GM18520 (cell line): ENCODE measurements at regions not wholly inside any gene's neighbourhood (a gene's known extent, or its start where the extent isn't known, plus 50 kb on each side); places are given as distances from the start of the nearest gene placed in this dataset.

ENCODE experiments used
- ATAC-seq: cut with Tn5 transposase; IDR thresholded peaks from one replicate; pipeline ENCODE4 v1.9.1; 2021; ENCODE audit not compliant: unreplicated experiment

DNA sequence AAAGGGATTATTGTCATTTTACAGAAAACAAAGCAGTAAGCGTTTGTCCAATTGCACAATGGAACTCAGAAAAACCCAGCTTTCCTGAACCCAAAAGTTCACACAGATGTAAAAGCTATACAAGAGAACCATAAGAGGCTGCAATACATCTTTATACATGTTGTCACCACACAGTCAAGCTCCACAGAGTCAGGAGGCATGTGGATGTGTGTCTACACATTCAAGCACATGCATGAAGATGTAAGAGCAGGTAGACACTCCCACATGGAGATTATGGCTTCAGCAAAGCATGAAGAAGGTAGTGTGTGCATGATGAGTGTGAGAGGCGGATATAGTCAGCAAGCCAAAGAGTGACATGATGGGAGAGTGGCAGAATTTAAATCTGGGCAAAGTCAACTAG, 124.7 kb upstream of the THBS1 start:
- ATAC-seq = no peak

- ATAC-seq = no peak
Measured at GRCh38 chr15:39456582-39457330, 124.1 kb upstream of the THBS1 start.

- ATAC-seq = no peak
Measured at GRCh38 chr15:39458131-39458530, 122.7 kb upstream of the THBS1 start.

DNA sequence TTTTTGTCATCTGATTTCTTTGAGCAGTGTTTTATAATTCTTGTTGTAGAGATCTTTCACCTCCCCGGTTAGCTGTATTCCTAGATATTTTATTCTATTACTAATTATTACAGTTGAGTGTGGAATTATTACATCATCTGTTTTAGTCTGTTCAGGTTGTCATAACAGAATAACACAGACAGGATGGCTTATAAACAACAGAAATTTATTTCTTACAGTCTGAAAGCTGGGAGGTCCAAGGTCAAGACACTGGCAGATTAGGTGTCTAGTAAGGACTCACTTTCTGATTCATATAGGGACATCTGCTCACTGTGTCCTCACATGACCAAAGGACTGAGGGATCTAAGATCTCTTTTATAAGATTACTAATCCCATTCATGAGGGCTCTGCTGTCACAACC, 121.3 kb upstream of the THBS1 start:
- no peak for ATAC-seq

DNA sequence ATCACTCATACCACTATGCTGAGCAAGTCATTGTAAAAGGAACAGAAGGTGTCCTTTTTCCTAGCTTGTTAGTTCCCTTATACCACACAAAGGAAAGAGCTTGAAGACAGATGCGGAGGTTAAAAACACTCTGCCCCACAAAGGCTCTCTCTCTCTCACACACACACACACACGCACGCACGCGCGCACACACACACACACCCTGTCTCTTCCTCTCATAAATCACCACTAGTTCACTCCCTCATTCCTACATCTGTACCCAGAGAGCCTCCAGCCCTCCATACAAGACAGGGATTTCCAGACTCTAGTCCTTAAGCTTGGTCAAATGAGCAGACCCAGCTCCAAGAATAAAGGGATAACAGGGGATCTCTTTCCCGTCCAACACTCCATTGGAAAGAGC, 120.1 kb upstream of the THBS1 start:
- ATAC-seq = no peak

GRCh38 chr15:39461536-39462130, 119.2 kb upstream of the THBS1 start:
- no peak for ATAC-seq

- no peak for ATAC-seq
Measured at GRCh38 chr15:39462691-39463090, 118.2 kb upstream of the THBS1 start.

DNA sequence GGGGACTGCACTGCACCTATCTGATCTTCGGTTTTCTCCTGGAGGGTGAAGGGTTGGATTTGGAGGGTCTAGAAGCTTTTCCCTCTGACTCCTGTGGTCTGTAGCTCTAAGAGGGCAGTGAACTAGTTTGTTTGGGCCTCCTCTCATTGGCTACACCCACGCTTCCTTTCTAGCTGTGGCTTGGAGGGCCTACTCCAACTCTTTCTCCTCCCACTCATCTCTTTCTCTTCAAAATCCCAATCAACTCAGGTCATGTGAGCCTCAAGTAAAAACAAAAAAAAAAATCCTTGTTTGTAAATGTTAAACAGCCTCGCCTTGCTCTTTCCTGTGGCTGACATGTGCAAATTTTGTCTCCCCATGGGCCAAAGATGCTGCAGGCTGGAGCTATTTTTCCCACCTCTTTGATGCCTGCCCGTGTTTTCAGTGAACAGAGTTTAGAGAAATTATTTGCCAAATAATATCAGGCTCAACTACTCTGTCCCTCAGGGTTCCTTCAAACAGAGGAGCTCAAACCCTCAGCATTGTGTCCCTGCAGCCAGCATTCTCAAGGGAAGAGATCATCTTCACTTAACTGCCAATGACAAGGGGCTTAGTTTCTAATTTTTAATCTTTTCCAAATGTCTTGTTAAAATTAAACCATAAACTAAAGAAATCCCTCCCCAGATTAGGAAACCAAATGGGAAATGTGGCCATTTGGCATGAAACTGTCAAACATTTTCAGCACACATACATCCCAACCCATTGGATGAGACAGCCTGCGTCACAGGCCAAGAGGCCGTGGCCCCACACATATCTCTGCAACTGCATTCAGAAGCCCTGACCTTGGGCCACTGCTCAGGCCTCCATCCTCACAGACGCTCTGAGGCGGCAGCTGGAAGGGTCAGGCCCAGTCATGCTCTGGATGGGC, 114.8 kb upstream of the THBS1 start:
- ATAC-seq = no peak

- no peak for ATAC-seq
Measured at GRCh38 chr15:39466750-39467105, 114.2 kb upstream of the THBS1 start.

- ATAC-seq = no peak
Measured at GRCh38 chr15:39468331-39468730, 112.5 kb upstream of the THBS1 start.

- ATAC-seq = no peak
Measured at GRCh38 chr15:39468828-39469227, 112.1 kb upstream of the THBS1 start.

GRCh38 chr15:39471785-39472574, 108.9 kb upstream of the THBS1 start:
- no peak for ATAC-seq

DNA sequence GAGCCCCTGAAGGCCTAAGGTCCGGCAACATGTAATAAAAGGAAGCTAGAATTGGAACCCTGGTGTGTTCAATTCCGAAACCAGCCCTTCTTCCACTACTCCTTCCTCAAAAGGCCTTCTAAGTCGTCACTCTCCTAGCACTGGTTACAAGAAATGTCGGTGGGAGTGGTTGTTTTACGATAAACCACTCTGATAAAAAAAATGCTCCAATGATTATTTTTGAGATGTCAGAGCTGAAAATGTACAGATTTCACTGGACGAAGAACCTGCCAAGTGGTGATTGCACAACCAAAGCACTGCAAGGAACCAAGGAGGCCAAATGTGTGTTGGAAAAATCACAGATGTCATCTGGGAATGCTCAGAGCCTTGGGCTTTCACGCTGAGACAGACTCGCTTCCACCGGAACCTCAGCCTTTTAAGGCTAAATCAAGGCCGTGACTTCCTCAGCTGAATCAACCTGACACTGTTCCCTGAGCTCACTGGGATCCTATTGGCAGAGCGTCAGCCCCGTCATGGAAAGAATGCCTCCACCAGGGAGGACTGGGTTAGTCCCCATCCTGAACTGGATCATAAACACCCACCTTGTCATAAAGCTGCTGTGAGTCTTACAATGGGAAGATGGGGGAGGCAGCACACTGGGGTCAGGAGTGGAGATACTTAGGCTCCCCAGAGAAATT, 108.1 kb upstream of the THBS1 start:
- no peak for ATAC-seq

GRCh38 chr15:39473298-39473947, 107.5 kb upstream of the THBS1 start:
- ATAC-seq = no peak

DNA sequence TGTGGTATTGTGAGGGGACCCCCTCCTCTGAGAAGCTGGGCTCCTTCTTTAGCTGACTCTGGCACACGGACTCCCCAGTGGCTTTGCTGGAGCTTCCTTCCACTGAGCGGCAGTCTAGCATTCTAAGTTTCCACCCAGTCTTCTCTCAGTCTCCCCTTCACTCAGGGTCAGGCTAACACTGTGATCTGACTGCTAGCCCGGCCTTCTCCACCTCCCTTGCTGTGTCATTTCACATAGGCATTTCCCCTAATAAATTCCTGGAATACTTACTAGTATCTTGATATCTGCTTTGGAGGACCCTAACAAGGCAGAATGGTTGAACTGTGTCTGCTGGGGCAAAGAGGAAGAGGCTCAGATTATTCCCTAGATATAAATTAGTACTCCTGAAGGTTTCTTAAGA, 106.2 kb upstream of the THBS1 start:
- no peak for ATAC-seq

DNA sequence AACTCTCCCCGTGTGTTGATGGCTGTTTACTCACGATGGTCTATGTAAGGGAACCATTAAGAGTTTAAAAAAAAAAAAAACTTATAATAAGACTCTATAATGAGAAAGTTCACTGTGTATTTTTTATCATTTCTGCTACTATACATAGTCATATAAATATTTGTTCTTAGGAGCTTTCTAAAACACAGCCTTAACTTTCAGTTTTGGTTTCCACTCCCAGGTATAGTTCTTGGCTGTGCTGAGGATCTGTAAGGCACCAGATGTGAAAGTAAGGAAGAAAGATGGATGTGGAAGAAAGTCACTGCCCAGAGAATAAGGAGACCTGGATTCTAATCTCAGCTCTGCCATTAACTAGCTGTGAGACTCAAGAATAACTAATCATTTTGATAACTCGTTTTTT, 101.9 kb upstream of the THBS1 start:
- no peak for ATAC-seq

- ATAC-seq = no peak
Measured at GRCh38 chr15:39479911-39480310, 101.0 kb upstream of the THBS1 start.

DNA sequence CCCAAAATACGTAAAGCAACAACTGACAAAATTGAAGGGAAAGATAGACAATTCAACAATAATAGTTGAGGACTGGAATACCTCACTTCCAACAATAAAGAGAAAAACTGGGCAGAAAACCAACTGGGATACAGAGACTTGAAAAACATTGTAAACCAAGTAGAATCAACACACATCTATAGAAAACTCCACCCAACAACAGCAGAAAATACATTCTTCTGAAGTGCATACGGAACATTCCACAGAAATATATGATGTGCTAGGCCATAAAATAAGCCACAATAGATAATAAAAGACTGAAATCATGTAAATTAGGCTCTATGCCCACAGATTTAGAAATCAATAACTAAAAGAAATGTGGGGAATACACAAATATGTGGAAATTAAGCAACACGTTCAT, 98.4 kb upstream of the THBS1 start:
- ATAC-seq = no peak

DNA sequence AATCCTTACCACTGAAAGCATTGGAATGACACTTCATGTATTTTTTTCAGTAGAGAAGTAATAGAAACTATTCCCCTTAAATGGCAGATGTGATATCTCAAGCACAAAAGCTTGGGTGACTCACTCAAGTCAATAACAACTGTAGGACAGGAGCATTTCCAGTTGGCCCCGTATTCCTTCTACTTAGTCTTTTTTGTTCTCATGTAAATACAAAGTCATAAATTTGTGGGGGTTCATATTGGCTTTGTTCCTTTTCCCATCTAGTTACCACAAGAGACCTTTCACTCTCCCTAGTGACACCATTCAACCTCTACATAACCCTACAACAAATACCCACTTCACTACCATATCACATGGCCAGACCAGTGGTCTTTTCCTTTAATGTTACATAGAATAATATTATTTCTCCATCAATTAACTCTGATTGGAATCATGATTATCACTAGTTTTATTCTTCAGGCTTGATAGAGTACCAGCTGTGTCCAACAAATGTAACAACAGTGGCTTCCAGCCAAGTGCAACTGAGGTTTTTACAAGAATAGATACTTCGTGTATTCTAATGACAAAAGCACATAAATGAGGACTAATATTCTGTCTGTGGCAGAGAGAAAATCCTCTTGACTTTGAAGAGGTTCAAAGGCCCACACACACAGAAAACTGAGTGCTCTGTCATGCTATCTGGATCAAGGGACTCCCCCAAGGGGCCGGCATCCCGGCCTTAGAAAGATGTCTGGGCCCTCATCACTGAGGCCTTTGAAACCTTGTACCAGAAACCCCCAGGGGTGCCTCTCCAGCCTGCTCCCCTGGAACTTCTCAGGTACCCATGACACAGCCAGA, 94.0 kb upstream of the THBS1 start:
- ATAC-seq = no peak

DNA sequence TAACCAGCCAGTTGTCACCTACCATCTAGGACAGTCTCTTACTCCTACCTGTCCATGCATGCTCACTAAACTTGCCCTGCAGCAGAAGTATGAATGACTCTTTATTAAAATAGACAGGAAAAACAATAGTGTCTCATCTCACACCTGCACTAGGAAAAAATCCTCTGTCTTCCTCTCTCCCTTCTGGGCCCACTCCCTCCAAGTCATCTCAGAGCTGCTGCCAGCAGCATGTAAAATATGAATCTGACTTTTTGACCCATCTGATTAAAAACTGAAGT, 93.5 kb upstream of the THBS1 start:
- no peak for ATAC-seq
